Heart right ventricle (tissue), 16 donors: ENCODE measurements at regions not wholly inside any gene's neighbourhood (a gene's known extent, or its start where the extent isn't known, plus 50 kb on each side); places are given as distances from the start of the nearest gene placed in this dataset.
A peak's percentile ranks its signal among the peaks of the same experiment; 100 is the strongest.

ENCODE experiments used
- ATAC-seq, 8 donors: fragments of 200-7000 bp; cut with Tn5 transposase; one replicate each; pipeline ENCODE4 v1.9.1; 2020; ENCODE audit warnings: mild to moderate bottlenecking in 8 of 8, moderate library complexity in 8 of 8, moderate number of reproducible peaks in 1 of 8
- DNase-seq, 2 donors: peaks; one replicate each; pipeline ENCODE4 v3.0.0-alpha.2; 2020
- H3K27ac ChIP-seq, 10 donors: fragments of 200-600 bp; sonication (generic) in 2 of 10; one replicate each; pipeline versions ENCODE4 v1.5.0 to v1.8.0; 2020 to 2022; ENCODE audit warnings: mild to moderate bottlenecking in 3 of 10
- H3K27me3 ChIP-seq, 7 donors: fragments of 200-600 bp; one replicate each; pipeline ENCODE4 v1.8.0; 2021 to 2022; ENCODE audit warnings: mild to moderate bottlenecking in 2 of 7
- H3K36me3 ChIP-seq, 9 donors: fragments of 200-600 bp; sonication (generic) in 1 of 9; one replicate each; pipeline versions ENCODE4 v1.5.0 to v1.8.0; 2020 to 2022; ENCODE audit warnings: mild to moderate bottlenecking in 2 of 9
- H3K4me1 ChIP-seq, 9 donors: fragments of 200-600 bp; sonication (generic) in 1 of 9; one replicate each; pipeline versions ENCODE4 v1.5.0 to v1.8.0; 2020 to 2022; ENCODE audit warnings: mild to moderate bottlenecking in 4 of 9
- H3K4me3 ChIP-seq, 10 donors: fragments of 200-600 bp; sonication (generic) in 2 of 10; one replicate each; pipeline versions ENCODE4 v1.5.0 to v1.8.0; 2020 to 2022; ENCODE audit warnings: mild to moderate bottlenecking in 7 of 10, moderate library complexity in 2 of 10
- H3K9me3 ChIP-seq, 11 donors: fragments of 200-600 bp in 10 of 11; sonication (generic) in 2 of 11; one replicate each; pipeline versions ENCODE4 v1.5.0 to v1.8.0; 2013 to 2022; ENCODE audit warnings: mild to moderate bottlenecking in 2 of 11, control low read depth in 1 of 11, moderate library complexity in 1 of 11
- CTCF ChIP-seq, 9 donors: fragments of 200-600 bp; sonication (generic) in 2 of 9; IDR thresholded peaks; one replicate each; pipeline versions ENCODE4 v1.5.0 to v1.8.0; 2021 to 2022; ENCODE audit warnings: antibody characterized with exemption in 9 of 9, mild to moderate bottlenecking in 5 of 9, moderate library complexity in 1 of 9
- WGBS, 2 donors: extraction: QIAGEN DNeasy Blood & Tissue Kit; methylation state at CpG; one replicate each; pipeline ENCODE4 v1.1.7; 2013; ENCODE audit warnings: inconsistent platforms in 1 of 2; 5-methylcytosine and 5-hydroxymethylcytosine counted together
- intact Hi-C, 10 donors: fragments of 100-400 bp; cut with DNase I; formaldehyde crosslinking; loops; one replicate each; pipeline versions ENCODE4 v1.11.1 to v1.14.2; 2022
- donor health status: Arrhythmogenic right ventricular cardiomyopathy.
- donor health status: ischemic (EF 13 %, LVEDD 7.1; RV severe dilation, severe dysfunction).
- donor health status: healthy with polysubstance abuse.
- donor health status: DM: no; HTN: yes; CAD: no.
- donor health status: DM: no; HTN: no; CAD: no.
- donor health status: ischemic (EF 25% LVEDD 6.9; RV normal size, moderate dysfunction).
- donor health status: ischemic (EF 25% LVEDD 5.7; RV mildly dilated, moderate dysfunction).
- donor health status: healthy.
- donor health status: DM: yes; HTN: yes; CAD: no.
- donor health status: Ischemic cardiomyopathy.
- donor health status: ischemic (EF 35%, LVEDD 5.7; RV mildly dilated, moderate dysfunction).
- donor health status: nonischemic (EF 11% LVEDD 7.7; RV severe dilation, severe dysfunction).
- donor health status: DM: yes; HTN: yes; CAD: no.
- donor health status: PGD.
- donor health status: ischemic (EF 29% LVEDD 5.4; RV normal size, mild dysfunction).
- donor health status: nonischemic (EF 23%, LVEDD 6.1; RV moderate dilation, normal function).

- Histone ChIP-seq H3K4me3 (no peak overlapping the region), H3K27ac (no peak overlapping the region), H3K9me3 (peaks cover 0 to 3% (median 0%) of the 10 kb centered on the region in 11 donors), H3K4me1 (peaks cover 0 to 18% (median 0%) of the 10 kb centered on the region in 9 donors), H3K36me3 (no peaks in the 10 kb centered on the region), H3K27me3 (no peaks in the 10 kb centered on the region)
- 80 to 84% methylated on average over 11 of the region's 11 CpGs for WGBS, 2 donors
- intact Hi-C loops: no loop called here
- ATAC-seq: no peak
- TF ChIP-seq CTCF (IDR thresholded peaks at IDR 0.05): no peak
- DNase-seq: no peak
Measured at GRCh38 chr2:111656894-111657293, 227.1 kb downstream of the ANAPC1 start.

- DNase-seq: no peak
- Histone ChIP-seq H3K4me3 (no peak overlapping the region), H3K4me1 (peaks cover 0 to 24% (median 0%) of the 10 kb centered on the region in 9 donors), H3K27ac (no peak overlapping the region), H3K27me3 (no peaks in the 10 kb centered on the region), H3K9me3 (no peaks in the 10 kb centered on the region), H3K36me3 (no peaks in the 10 kb centered on the region)
- 95 to 97% methylated on average over 8 of the region's 8 CpGs for WGBS, 2 donors
- intact Hi-C loops: no loop called here
- no peak for ATAC-seq
- no peak for TF ChIP-seq CTCF (IDR thresholded peaks at IDR 0.05)
Measured at GRCh38 chr2:111657351-111657975, 226.5 kb downstream of the ANAPC1 start.

- intact Hi-C loops: loop anchor here in 4 of 10 donors (5.0 to 10.0 kb wide), 4 partner anchors 42 to 845 kb away; partner anchors contain the start of gene BCL2L11 (in 1 of the 4)
- TF ChIP-seq CTCF (IDR thresholded peaks at IDR 0.05): no peak
- H3K27me3 ChIP-seq: no peaks in the 10 kb centered on the region
- H3K4me3 ChIP-seq: no peak overlapping the region
- peaks cover 0 to 33% (median 4%) of the 10 kb centered on the region in 9 donors for H3K4me1 ChIP-seq
- ATAC-seq (peak in 5 of 8 donors; percentile 21 to 84 (median 56)), DNase-seq (peak in 1 of 2 donors; percentile 33)
- no peaks in the 10 kb centered on the region for H3K36me3 ChIP-seq
- peak overlapping the region in 1 of 10 donors; percentile 77 for H3K27ac ChIP-seq
- no peaks in the 10 kb centered on the region for H3K9me3 ChIP-seq
- WGBS, 2 donors: 77 to 78% methylated on average over 13 of the region's 13 CpGs
Measured at GRCh38 chr2:111659361-111660333, 224.3 kb downstream of the ANAPC1 start.

GRCh38 chr2:111660811-111661210 is 223.2 kb downstream of the ANAPC1 start:
- no peaks in the 10 kb centered on the region for H3K27me3 ChIP-seq
- H3K27ac ChIP-seq: no peak overlapping the region
- TF ChIP-seq CTCF (IDR thresholded peaks at IDR 0.05): no peak
- no peak for ATAC-seq
- intact Hi-C loops: loop anchor here in 4 of 10 donors (5.0 to 10.0 kb wide), 4 partner anchors 44 to 846 kb away; partner anchors contain the start of gene BCL2L11 (in 1 of the 4)
- peaks cover 0 to 37% (median 4%) of the 10 kb centered on the region in 9 donors for H3K4me1 ChIP-seq
- H3K9me3 ChIP-seq: no peaks in the 10 kb centered on the region
- 97 to 98% methylated on average over 5 of the region's 5 CpGs for WGBS, 2 donors
- no peaks in the 10 kb centered on the region for H3K36me3 ChIP-seq
- H3K4me3 ChIP-seq: no peak overlapping the region
- no peak for DNase-seq
